Mesothelial cell of epicardium (in vitro differentiated cells): ENCODE measurements at regions not wholly inside any gene's neighbourhood (a gene's known extent, or its start where the extent isn't known, plus 50 kb on each side); places are given as distances from the start of the nearest gene placed in this dataset.

Source experiments
- DNase-seq, 2 experiments: peaks; one replicate each; pipeline ENCODE4 v3.0.0; 2021; ENCODE audit warnings: low spot score in 2 of 2; ENCODE audit not compliant: unreplicated experiment in 2 of 2
- H3K27ac Mint-ChIP-seq: 2 replicates; pipeline ENCODE4 v1.8.0; 2021; ENCODE audit warnings: mixed read lengths
- H3K27me3 Mint-ChIP-seq: 2 replicates; pipeline ENCODE4 v1.8.0; 2021; ENCODE audit warnings: low read depth, mixed read lengths
- H3K36me3 Mint-ChIP-seq: 2 replicates; pipeline ENCODE4 v1.8.0; 2021; ENCODE audit warnings: mixed read lengths
- H3K4me1 Mint-ChIP-seq: 2 replicates; pipeline ENCODE4 v1.8.0; 2021; ENCODE audit warnings: mixed read lengths
- H3K4me3 Mint-ChIP-seq: 2 replicates; pipeline ENCODE4 v1.8.0; 2021; ENCODE audit warnings: mild to moderate bottlenecking, moderate library complexity, mixed read lengths
- H3K9me3 Mint-ChIP-seq: 2 replicates; pipeline ENCODE4 v1.8.0; 2021; ENCODE audit warnings: mixed read lengths
- TF ChIP-seq, protein P1 (sequence below): fragments of 200-600 bp; sonication (generic); IDR thresholded peaks from one replicate; pipeline ENCODE4 v1.5.0; 2021; ENCODE audit warnings: antibody characterized with exemption; ENCODE audit not compliant: unreplicated experiment

DNA sequence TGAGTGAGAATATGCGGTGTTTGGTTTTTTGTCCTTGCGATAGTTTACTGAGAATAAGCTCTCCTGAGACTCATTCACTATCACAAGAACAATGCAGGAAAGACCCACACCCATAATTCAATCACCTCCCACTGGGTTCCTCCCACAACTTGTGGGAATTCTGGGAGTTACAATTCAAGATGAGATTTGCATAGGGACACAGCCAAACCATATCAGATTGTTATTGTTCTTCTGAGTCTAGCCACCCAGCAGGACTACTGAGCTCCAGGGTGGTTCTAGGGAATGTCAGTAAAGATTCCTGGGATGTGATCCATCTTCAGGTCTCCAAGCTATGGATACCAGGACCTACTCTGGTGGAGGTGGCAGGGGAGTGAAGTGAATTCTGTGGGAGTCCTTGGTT lies 2075.1 kb upstream of the CDH9 start:
- no peak overlapping the region for H3K4me3 Mint-ChIP-seq
- H3K27ac Mint-ChIP-seq = no peak overlapping the region
- no peak for DNase-seq
- peaks cover 21% of the 10 kb centered on the region for H3K9me3 Mint-ChIP-seq
- TF ChIP-seq, protein P1, sequence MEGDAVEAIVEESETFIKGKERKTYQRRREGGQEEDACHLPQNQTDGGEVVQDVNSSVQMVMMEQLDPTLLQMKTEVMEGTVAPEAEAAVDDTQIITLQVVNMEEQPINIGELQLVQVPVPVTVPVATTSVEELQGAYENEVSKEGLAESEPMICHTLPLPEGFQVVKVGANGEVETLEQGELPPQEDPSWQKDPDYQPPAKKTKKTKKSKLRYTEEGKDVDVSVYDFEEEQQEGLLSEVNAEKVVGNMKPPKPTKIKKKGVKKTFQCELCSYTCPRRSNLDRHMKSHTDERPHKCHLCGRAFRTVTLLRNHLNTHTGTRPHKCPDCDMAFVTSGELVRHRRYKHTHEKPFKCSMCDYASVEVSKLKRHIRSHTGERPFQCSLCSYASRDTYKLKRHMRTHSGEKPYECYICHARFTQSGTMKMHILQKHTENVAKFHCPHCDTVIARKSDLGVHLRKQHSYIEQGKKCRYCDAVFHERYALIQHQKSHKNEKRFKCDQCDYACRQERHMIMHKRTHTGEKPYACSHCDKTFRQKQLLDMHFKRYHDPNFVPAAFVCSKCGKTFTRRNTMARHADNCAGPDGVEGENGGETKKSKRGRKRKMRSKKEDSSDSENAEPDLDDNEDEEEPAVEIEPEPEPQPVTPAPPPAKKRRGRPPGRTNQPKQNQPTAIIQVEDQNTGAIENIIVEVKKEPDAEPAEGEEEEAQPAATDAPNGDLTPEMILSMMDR = no peak
- no peaks in the 10 kb centered on the region for H3K4me1 Mint-ChIP-seq
- H3K36me3 Mint-ChIP-seq = no peaks in the 10 kb centered on the region
- no peaks in the 10 kb centered on the region for H3K27me3 Mint-ChIP-seq

DNA sequence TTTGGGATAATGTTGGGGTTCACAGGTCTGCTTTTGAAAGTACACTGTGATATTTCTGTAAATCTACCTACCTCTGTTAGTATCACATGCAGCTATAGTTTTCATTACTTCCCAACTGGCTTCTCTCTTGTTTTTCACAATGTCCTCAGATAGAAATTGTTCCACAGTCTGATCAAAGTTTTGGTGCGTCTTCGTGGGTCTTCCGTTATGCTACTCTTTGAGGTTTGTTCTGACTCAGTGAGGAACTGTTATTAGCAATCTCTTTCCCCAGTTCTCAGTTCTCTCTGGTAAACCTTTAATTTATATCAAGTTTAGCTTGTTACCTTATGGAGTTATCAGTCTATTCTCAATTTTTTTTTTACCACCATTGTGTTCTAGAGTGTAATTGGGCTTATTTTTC lies 2061.2 kb upstream of the CDH9 start:
- no peak overlapping the region for H3K4me3 Mint-ChIP-seq
- TF ChIP-seq, protein P1 = no peak
- H3K27me3 Mint-ChIP-seq = no peaks in the 10 kb centered on the region
- no peak for DNase-seq
- no peaks in the 10 kb centered on the region for H3K9me3 Mint-ChIP-seq
- no peaks in the 10 kb centered on the region for H3K36me3 Mint-ChIP-seq
- H3K27ac Mint-ChIP-seq = no peak overlapping the region
- H3K4me1 Mint-ChIP-seq = no peaks in the 10 kb centered on the region

DNA sequence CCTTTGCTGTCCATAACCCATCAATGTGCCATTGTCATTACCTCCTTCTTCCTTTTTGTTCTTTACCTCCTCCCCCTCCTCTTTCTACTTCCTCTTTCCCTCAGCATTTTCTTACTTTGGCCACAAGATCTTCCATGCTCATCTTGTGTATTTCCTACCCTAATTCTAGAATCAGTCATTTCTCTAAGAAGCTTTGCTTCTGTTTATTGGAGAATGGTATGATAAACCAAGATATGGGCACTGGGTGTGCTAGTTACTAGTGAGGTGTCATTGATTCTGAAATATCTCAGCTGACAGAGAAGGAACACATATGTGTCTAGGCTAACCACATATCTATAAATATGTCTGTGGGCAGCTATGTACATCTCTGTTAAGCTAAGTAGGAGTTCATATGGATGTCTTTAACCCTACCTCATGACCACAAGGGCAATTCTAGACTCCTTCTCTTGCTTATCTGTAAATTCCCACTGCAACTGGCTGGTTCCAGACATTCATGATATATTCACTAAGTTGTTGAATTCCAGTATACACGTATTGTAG lies 2051.3 kb upstream of the CDH9 start:
- H3K4me1 Mint-ChIP-seq = no peaks in the 10 kb centered on the region
- no peaks in the 10 kb centered on the region for H3K9me3 Mint-ChIP-seq
- no peaks in the 10 kb centered on the region for H3K36me3 Mint-ChIP-seq

DNA sequence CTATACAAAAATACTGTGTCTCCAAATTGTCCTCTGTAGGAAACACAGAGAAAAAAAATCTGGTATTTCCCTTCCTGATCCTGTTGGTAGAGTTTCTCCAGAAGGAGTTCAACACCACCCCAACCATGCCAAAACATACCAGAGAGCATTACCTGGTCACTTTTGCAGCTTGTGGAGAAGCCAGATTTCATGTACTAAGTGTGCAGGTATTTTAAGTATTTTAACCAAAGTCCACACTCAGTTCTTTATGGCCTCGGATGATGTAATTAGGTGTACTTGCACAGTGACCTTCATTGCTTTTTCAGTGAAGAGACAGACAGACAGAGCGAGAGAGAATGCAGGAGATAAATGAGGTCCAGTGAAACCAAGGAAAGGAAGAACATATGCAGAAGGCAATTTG lies 2046.8 kb upstream of the CDH9 start:
- no peak overlapping the region for H3K4me3 Mint-ChIP-seq
- DNase-seq = no peak
- no peaks in the 10 kb centered on the region for H3K9me3 Mint-ChIP-seq
- no peaks in the 10 kb centered on the region for H3K27me3 Mint-ChIP-seq
- TF ChIP-seq, protein P1 = no peak
- no peak overlapping the region for H3K27ac Mint-ChIP-seq
- H3K4me1 Mint-ChIP-seq = no peaks in the 10 kb centered on the region
- no peaks in the 10 kb centered on the region for H3K36me3 Mint-ChIP-seq

More for the DNA sequence above, 2051.3 kb upstream of the CDH9 start:
- TF ChIP-seq, protein P1 = no peak
- DNase-seq = no peak
- Mint-ChIP-seq H3K27ac (no peak overlapping the region), H3K4me3 (no peak overlapping the region), H3K27me3 (no peaks in the 10 kb centered on the region)

DNA sequence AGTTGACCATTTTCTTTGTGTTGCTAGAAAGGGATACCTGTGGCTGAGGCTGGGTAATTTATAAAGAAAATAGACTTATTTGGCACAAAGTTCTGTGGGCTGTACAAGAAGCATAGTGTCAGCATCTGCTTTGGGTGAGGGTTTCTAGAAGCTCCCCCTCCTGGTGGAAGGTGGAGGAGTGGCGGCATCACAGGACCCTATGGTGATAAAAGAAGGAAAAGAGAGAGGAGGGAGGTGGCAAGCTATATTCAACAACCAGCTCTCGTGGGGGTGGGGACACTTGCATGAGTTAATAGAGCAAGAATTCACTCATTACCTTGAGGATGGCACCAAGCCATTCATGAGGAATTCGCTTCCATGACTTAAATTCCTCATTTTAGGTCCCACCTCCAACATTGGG lies 2041.4 kb upstream of the CDH9 start:
- TF ChIP-seq, protein P1 = no peak

DNA sequence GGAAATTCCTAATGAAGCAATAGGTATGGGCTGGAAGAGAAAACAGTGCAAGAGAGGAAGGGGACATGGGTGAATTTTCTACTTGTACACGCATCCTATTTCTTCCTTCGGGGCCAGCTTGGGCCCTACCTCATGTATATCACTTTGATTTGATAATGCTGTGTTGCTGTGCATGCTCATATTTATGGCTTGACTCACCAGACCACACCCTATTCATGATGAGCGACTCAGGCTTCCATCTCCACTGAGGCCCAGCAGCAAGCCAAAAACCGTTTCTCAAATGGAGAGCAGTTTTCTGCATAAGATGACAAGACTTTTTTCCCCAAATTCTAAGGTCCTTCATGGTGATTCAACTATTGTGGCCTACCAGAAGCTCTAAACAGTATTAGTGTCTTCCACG lies 2039.1 kb upstream of the CDH9 start:
- Mint-ChIP-seq H3K4me3 (no peak overlapping the region), H3K9me3 (no peaks in the 10 kb centered on the region), H3K36me3 (no peaks in the 10 kb centered on the region), H3K4me1 (no peaks in the 10 kb centered on the region), H3K27ac (no peak overlapping the region), H3K27me3 (no peaks in the 10 kb centered on the region)
- TF ChIP-seq, protein P1 = no peak
- DNase-seq = no peak

More for the DNA sequence above, 2041.4 kb upstream of the CDH9 start:
- Mint-ChIP-seq H3K27me3 (no peaks in the 10 kb centered on the region), H3K9me3 (no peaks in the 10 kb centered on the region), H3K36me3 (no peaks in the 10 kb centered on the region), H3K4me3 (no peak overlapping the region), H3K4me1 (no peaks in the 10 kb centered on the region), H3K27ac (no peak overlapping the region)
- DNase-seq = no peak
